ENCODE measurements at regions not wholly inside any gene's neighbourhood (a gene's known extent, or its start where the extent isn't known, plus 50 kb on each side); places are given as distances from the start of the nearest gene placed in this dataset.

GRCh38 chr4:11039634-11040131 lies 355.1 kb upstream of the CLNK start:
- no peak for DNase-seq

- no peak for DNase-seq
These were observed 354.4 kb upstream of the CLNK start for GRCh38 chr4:11038926-11039325.

GRCh38 chr4:11037637-11038036 lies 353.1 kb upstream of the CLNK start:
- DNase-seq: no peak

DNA sequence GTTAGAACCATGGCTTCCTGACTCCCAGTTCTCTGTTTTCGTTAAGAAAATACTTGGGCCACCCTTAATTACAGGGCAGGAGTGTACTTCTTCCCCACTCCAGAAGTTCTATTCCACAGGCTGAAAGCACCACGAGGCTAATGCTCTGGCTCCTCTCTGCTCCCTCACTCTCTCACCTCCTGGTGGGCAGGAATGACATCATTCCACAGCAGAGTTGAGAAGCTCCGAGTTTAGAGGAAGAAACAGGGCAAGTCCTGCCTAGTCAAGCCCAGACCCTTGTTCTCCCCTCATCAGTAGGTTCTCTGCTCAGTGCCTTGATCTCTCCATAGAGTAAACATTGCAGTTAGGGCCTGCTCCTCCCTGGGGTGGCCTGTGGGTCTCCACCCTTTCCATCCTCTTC lies 343.8 kb upstream of the CLNK start:
- no peak for DNase-seq

GRCh38 chr4:11021333-11021732 lies 336.8 kb upstream of the CLNK start:
- DNase-seq: no peak

GRCh38 chr4:11019451-11020240 lies 335.1 kb upstream of the CLNK start:
- no peak for DNase-seq

DNA sequence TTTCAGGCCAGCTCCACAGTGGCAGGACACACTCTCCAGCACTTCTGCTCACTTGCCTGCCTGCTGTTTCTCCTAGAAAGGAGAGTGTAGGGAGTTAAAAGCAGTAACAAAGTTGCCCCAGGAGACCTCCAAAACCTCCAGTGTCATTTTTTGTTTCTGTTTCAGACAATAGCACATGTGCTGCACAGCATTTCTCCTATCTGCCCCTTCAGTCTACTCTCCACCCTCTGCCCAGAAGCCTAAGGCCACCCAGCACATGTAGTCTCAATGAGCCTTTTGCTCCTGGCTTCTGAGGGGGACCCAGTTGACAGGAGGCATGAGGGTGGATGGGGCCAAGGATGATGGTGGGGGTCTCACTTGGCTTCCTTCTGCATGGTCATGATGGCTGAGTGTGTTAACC lies 329.6 kb upstream of the CLNK start:
- no peak for DNase-seq

DNA sequence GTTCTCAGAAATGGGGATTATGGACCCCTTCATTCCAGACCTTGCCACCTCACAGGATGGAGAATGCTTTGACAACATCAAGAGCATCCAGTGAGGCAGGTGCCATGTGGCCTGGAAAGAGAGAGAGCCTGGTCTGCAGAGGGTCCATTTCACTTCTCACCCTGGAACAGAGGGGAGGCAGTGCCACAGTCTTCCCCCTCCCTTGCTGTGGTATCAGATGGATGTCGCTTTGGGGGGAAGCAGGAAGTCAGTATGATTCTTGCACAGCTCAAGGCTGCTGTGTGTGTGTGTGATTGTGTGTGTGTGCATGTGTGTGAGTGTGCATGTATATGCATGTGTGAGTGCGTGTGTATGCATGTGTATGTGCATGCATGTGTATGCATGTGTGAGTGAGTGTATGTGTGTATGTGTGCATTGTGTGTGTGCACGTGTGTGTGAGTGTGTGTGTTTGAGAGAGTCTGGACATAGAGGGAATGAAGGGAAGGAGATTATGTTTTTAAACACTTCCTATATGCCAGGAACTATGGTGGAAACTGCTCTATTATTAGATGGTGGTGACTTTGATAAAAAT lies 328.6 kb upstream of the CLNK start:
- DNase-seq: no peak

DNA sequence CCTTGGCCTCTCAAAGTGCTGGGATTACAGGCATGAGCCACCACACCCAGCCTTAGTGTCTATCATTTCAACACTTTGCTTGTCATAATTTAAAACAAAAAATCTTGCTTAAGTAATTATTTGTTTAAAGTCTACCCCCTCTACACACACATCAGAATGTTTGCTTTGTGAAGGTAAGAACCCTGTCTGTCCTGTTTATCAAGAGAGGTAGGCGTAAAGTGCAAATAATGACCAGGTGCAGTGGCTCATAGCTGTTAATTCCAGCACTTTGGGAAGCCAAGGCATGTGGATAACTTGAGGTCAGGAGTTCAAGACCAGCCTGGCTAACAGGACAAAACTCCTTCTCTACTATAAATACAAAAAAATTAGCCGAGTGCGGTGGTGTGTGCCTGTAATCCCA lies 326.7 kb upstream of the CLNK start:
- DNase-seq: no peak

GRCh38 chr4:11010624-11011023 lies 326.1 kb upstream of the CLNK start:
- no peak for DNase-seq

DNA sequence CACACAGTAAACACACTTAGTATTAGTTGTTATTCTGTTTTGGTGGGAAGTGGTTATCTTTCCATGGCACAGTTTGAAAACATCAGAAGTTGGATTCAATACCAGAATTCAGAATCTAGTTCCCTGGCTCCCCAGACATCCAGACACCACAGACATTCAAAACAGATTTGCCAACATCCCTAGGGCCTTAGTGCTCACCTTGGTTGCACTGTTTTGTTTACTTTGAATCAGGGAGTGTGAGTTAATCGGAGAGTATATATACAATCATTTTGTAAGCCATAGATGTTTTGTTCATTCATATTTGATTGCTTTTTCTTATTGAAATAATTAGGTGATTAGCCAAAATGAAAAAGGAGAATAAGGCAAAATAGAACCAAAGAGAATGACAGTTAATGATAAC lies 324.7 kb upstream of the CLNK start:
- no peak for DNase-seq

- no peak for DNase-seq
These were observed 320.7 kb upstream of the CLNK start for GRCh38 chr4:11005300-11005699.

- DNase-seq: no peak
These were observed 320.2 kb upstream of the CLNK start for GRCh38 chr4:11004818-11005217.

DNA sequence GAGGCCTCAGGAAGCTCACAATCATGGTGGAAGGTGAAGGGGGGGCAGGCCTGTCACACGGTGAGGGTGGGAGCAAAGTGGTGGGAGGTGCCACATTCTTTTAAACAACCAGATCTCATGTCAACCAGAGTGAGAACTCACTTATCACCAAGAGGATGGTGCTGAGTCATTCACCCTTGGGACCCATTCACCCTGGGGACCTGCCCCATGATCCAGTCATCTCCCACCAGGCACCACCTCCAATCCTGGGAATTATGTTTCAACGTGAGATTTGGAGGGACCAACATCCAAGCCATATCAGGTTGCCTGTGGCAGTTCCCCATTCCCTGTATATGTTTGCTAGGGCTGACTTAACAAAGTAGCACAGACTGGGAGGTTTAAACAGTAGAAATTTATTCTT lies 318.4 kb upstream of the CLNK start:
- DNase-seq: no peak

DNA sequence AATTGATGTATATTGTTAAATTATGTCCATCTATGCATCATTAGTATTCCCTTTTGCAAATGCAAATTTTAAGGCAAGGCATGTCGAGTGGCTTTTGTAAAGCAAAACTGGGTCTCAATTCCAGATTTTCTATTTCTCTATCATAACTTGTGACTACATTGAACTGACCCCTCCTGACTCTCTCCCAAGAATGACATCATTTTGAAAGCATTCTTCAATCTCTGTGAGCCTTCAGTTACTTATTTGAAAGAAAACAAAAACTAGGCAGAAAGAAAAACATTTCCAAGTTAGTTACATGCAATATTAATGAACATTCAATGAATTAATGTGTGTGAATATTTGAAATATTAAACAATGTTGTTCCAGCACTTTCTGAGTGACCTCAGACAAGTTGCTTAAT lies 314.3 kb upstream of the CLNK start:
- no peak for DNase-seq

DNA sequence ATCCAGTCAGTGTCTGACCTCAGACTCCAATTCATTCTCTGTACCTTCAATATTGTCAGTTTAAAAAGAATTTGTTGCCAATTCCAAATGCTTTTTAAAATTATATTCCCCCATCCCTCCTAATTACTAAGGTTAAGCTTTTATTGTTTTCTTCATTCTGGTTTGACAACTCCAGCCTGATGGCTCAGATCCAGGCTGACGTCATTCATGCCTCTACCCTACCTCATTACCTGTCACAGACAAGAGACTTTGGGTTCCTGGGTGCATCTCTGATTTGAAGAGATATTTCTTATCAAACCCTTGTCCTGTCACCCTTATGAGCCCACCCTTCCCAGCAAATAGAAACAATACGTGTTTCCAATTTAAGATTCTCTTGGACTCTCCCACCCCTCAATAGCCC lies 300.2 kb upstream of the CLNK start:
- DNase-seq: no peak

- no peak for DNase-seq
These were observed 299.5 kb upstream of the CLNK start for GRCh38 chr4:10983885-10984640.

GRCh38 chr4:10983268-10983667 lies 298.7 kb upstream of the CLNK start:
- DNase-seq: no peak

- no peak for DNase-seq
These were observed 297.7 kb upstream of the CLNK start for GRCh38 chr4:10982305-10982704.

- DNase-seq: no peak
These were observed 297.0 kb upstream of the CLNK start for GRCh38 chr4:10981576-10981975.

- DNase-seq: no peak
These were observed 296.5 kb upstream of the CLNK start for GRCh38 chr4:10981096-10981495.

DNA sequence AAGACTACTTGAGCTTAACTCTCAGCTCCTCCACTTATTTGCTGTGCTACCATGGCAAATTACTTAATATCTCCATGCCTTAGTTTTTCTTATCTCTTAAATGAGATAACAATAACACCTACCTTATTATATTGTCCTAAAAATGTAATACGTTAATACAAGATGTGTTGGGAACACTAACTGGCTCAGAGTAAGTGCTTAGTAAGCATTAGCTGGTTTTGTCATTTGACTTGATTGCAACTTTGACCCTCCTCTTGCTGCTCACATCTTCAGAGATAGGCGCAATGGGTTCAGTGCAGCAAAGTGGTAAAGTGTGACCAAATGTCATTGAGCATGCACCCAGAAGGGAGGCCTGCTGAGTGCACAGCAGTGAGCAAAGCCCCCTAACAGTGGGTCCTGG lies 294.5 kb upstream of the CLNK start:
- no peak for DNase-seq

GRCh38 chr4:10977534-10977933 lies 293.0 kb upstream of the CLNK start:
- no peak for DNase-seq

GRCh38 chr4:10974371-10974770 lies 289.8 kb upstream of the CLNK start:
- DNase-seq: no peak

Measured in EL (cell line).